Left ventricle myocardium inferior (tissue), 1 donor: ENCODE measurements at regions not wholly inside any gene's neighbourhood (a gene's known extent, or its start where the extent isn't known, plus 50 kb on each side); places are given as distances from the start of the nearest gene placed in this dataset.

Source experiments
- DNase-seq: peaks from one replicate; pipeline ENCODE4 v3.0.0-alpha.2; 2020
- H3K27ac ChIP-seq: fragments of 200-600 bp; replicated peaks from 2 replicates; pipeline ENCODE4 v1.8.0; 2021
- H3K27me3 ChIP-seq: fragments of 200-600 bp; 2 replicates; pipeline ENCODE4 v1.8.0; 2021; ENCODE audit warnings: low read depth
- H3K36me3 ChIP-seq: fragments of 200-600 bp; 2 replicates; pipeline ENCODE4 v1.8.0; 2021
- H3K4me1 ChIP-seq: fragments of 200-600 bp; 2 replicates; pipeline ENCODE4 v1.8.0; 2021
- H3K4me3 ChIP-seq: fragments of 200-600 bp; 2 replicates; pipeline ENCODE4 v1.8.0; 2021; ENCODE audit warnings: mild to moderate bottlenecking, moderate library complexity
- H3K9me3 ChIP-seq: fragments of 200-600 bp; replicated peaks from 2 replicates; pipeline ENCODE4 v1.8.0; 2021
- intact Hi-C: fragments of 100-400 bp; cut with micrococcal nuclease; formaldehyde crosslinking; loops from one replicate; pipeline ENCODE4 v1.11.0; 2022
- TF ChIP-seq, protein P1 (sequence below): fragments of 200-600 bp; IDR thresholded peaks from 2 replicates; pipeline ENCODE4 v1.8.0; 2021; ENCODE audit warnings: antibody characterized with exemption, mild to moderate bottlenecking, borderline replicate concordance
- donor health status: DM: no; HTN: yes; CAD: no; lungs with severe emphysema.

- TF ChIP-seq, protein P1, sequence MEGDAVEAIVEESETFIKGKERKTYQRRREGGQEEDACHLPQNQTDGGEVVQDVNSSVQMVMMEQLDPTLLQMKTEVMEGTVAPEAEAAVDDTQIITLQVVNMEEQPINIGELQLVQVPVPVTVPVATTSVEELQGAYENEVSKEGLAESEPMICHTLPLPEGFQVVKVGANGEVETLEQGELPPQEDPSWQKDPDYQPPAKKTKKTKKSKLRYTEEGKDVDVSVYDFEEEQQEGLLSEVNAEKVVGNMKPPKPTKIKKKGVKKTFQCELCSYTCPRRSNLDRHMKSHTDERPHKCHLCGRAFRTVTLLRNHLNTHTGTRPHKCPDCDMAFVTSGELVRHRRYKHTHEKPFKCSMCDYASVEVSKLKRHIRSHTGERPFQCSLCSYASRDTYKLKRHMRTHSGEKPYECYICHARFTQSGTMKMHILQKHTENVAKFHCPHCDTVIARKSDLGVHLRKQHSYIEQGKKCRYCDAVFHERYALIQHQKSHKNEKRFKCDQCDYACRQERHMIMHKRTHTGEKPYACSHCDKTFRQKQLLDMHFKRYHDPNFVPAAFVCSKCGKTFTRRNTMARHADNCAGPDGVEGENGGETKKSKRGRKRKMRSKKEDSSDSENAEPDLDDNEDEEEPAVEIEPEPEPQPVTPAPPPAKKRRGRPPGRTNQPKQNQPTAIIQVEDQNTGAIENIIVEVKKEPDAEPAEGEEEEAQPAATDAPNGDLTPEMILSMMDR, result no peak
- Histone ChIP-seq H3K4me3 (no peak overlapping the region), H3K4me1 (no peaks in the 10 kb centered on the region), H3K36me3 (no peaks in the 10 kb centered on the region), H3K27ac (no peak overlapping the region), H3K27me3 (peaks cover 9% of the 10 kb centered on the region), H3K9me3 (peaks cover 4% of the 10 kb centered on the region)
- intact Hi-C loops, result no loop called here
- DNase-seq, result no peak
These were observed 231.2 kb downstream of the DOK5 start for GRCh38 chr20:54706581-54706980.

DNA sequence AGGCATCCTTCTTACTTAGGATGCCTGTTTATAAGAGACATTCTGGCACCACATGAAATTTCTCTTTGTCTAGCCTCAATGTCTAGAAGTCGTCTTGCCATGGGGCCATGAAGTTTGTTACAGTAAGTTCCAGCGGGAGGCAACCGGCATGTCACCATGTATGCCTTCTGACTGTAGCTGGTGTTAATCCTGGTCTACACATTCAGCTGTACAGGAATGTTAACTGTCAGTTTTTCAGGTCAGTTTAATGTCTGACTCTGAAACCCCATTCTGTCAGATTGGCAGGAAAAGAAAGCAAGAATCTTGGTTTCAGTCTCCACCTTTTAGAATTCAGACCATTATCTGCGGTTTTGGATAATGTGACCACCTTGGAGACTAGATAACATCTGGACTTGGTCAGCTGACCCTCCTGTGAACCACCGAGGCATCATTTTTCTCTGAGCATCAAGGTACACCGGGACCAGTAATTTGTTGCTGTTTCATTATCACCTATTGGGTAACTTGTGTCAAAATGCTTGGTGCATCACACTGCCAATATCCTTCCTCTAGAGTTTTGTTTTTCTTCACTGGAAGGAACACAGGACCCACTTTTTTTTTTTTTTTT, 228.7 kb downstream of the DOK5 start:
- no peak overlapping the region for H3K4me3 ChIP-seq
- TF ChIP-seq, protein P1, result no peak
- H3K4me1 ChIP-seq, result no peaks in the 10 kb centered on the region
- H3K27ac ChIP-seq, result no peak overlapping the region
- no peaks in the 10 kb centered on the region for H3K36me3 ChIP-seq
- H3K27me3 ChIP-seq, result peaks cover 9% of the 10 kb centered on the region
- peaks cover 4% of the 10 kb centered on the region for H3K9me3 ChIP-seq
- intact Hi-C loops, result no loop called here
- no peak for DNase-seq
